ENCODE measurements at regions not wholly inside any gene's neighbourhood (a gene's known extent, or its start where the extent isn't known, plus 50 kb on each side); places are given as distances from the start of the nearest gene placed in this dataset.

GRCh38 chr4:178612733-178613132 is 1170.5 kb upstream of the AGA start:
- TF ChIP-seq CTCF (IDR thresholded peaks at IDR 0.05; ENCODE audit: extremely low read depth, low read depth, low read length) = no peak
- Histone ChIP-seq H2AFZ (ENCODE audit: low read length) (no peak overlapping the region), H3K9me3 (ENCODE audit: low read depth, low read length) (peaks cover 2% of the 10 kb centered on the region), H3K27me3 (ENCODE audit: insufficient read depth, low read length) (no peaks in the 10 kb centered on the region), H3K27ac (ENCODE audit: low read depth, low read length) (no peak overlapping the region), H3K79me2 (ENCODE audit: insufficient read depth, low read length) (no peaks in the 10 kb centered on the region), H3K4me2 (ENCODE audit: insufficient read depth, low read length) (no peak overlapping the region), H3K4me3 (ENCODE audit: insufficient read depth, low read length) (no peak overlapping the region), H3K36me3 (ENCODE audit: insufficient read depth, low read length) (no peaks in the 10 kb centered on the region), H4K20me1 (ENCODE audit: insufficient read depth, low read length) (no peaks in the 10 kb centered on the region), H3K4me1 (ENCODE audit: insufficient read depth, low read length) (no peaks in the 10 kb centered on the region)
- no peak for DNase-seq (ENCODE audit: insufficient read length, low spot score, missing footprints)

DNA sequence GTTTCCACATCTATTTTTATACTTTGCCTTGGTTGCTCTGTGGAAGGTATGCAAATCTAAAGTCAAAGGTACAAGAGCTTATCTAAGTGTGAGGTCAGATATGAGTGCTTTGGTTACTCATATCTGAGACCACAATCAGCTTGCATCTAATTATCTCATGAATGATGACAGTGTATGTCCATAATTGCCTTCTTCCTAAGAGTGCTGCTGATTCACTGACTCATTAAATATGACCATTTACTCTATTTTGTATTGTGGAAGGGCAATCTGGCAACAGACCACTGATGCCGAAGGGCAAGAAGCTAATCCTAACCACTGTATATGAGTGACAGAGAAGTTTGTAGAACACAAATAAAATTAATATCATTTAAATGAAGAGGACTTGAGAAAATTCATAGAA is 1190.2 kb upstream of the AGA start:
- no peak overlapping the region for H2AFZ ChIP-seq (ENCODE audit: low read length)
- no peak overlapping the region for H3K4me2 ChIP-seq (ENCODE audit: insufficient read depth, low read length)
- no peak overlapping the region for H3K27ac ChIP-seq (ENCODE audit: low read depth, low read length)
- no peaks in the 10 kb centered on the region for H3K4me1 ChIP-seq (ENCODE audit: insufficient read depth, low read length)
- TF ChIP-seq CTCF (IDR thresholded peaks at IDR 0.05; ENCODE audit: extremely low read depth, low read depth, low read length) = no peak
- H3K36me3 ChIP-seq (ENCODE audit: insufficient read depth, low read length) = no peaks in the 10 kb centered on the region
- no peak overlapping the region for H3K4me3 ChIP-seq (ENCODE audit: insufficient read depth, low read length)
- no peak for DNase-seq (ENCODE audit: insufficient read length, low spot score, missing footprints)
- no peaks in the 10 kb centered on the region for H3K9me3 ChIP-seq (ENCODE audit: low read depth, low read length)
- H3K27me3 ChIP-seq (ENCODE audit: insufficient read depth, low read length) = no peaks in the 10 kb centered on the region
- H4K20me1 ChIP-seq (ENCODE audit: insufficient read depth, low read length) = no peaks in the 10 kb centered on the region
- no peaks in the 10 kb centered on the region for H3K79me2 ChIP-seq (ENCODE audit: insufficient read depth, low read length)

GRCh38 chr4:178633263-178633662 is 1191.0 kb upstream of the AGA start:
- no peak for TF ChIP-seq CTCF (IDR thresholded peaks at IDR 0.05; ENCODE audit: extremely low read depth, low read depth, low read length)
- Histone ChIP-seq H3K9me3 (ENCODE audit: low read depth, low read length) (no peaks in the 10 kb centered on the region), H3K4me1 (ENCODE audit: insufficient read depth, low read length) (no peaks in the 10 kb centered on the region), H3K4me2 (ENCODE audit: insufficient read depth, low read length) (no peak overlapping the region), H3K79me2 (ENCODE audit: insufficient read depth, low read length) (no peaks in the 10 kb centered on the region), H2AFZ (ENCODE audit: low read length) (no peak overlapping the region), H3K36me3 (ENCODE audit: insufficient read depth, low read length) (no peaks in the 10 kb centered on the region), H3K27me3 (ENCODE audit: insufficient read depth, low read length) (no peaks in the 10 kb centered on the region), H3K27ac (ENCODE audit: low read depth, low read length) (no peak overlapping the region), H4K20me1 (ENCODE audit: insufficient read depth, low read length) (no peaks in the 10 kb centered on the region), H3K4me3 (ENCODE audit: insufficient read depth, low read length) (no peak overlapping the region)
- DNase-seq (ENCODE audit: insufficient read length, low spot score, missing footprints) = no peak

GRCh38 chr4:178664621-178665020 is 1222.4 kb upstream of the AGA start:
- H3K4me2 ChIP-seq (ENCODE audit: insufficient read depth, low read length) = no peak overlapping the region
- H4K20me1 ChIP-seq (ENCODE audit: insufficient read depth, low read length) = no peaks in the 10 kb centered on the region
- no peaks in the 10 kb centered on the region for H3K27me3 ChIP-seq (ENCODE audit: insufficient read depth, low read length)
- no peak for DNase-seq (ENCODE audit: insufficient read length, low spot score, missing footprints)
- no peak for TF ChIP-seq CTCF (IDR thresholded peaks at IDR 0.05; ENCODE audit: extremely low read depth, low read depth, low read length)
- H3K36me3 ChIP-seq (ENCODE audit: insufficient read depth, low read length) = no peaks in the 10 kb centered on the region
- no peaks in the 10 kb centered on the region for H3K4me1 ChIP-seq (ENCODE audit: insufficient read depth, low read length)
- no peak overlapping the region for H3K27ac ChIP-seq (ENCODE audit: low read depth, low read length)
- H3K4me3 ChIP-seq (ENCODE audit: insufficient read depth, low read length) = no peak overlapping the region
- H2AFZ ChIP-seq (ENCODE audit: low read length) = no peak overlapping the region
- H3K9me3 ChIP-seq (ENCODE audit: low read depth, low read length) = peaks cover under 1% of the 10 kb centered on the region
- H3K79me2 ChIP-seq (ENCODE audit: insufficient read depth, low read length) = no peaks in the 10 kb centered on the region
